ENCODE measurements at regions not wholly inside any gene's neighbourhood (a gene's known extent, or its start where the extent isn't known, plus 50 kb on each side); places are given as distances from the start of the nearest gene placed in this dataset.

DNA sequence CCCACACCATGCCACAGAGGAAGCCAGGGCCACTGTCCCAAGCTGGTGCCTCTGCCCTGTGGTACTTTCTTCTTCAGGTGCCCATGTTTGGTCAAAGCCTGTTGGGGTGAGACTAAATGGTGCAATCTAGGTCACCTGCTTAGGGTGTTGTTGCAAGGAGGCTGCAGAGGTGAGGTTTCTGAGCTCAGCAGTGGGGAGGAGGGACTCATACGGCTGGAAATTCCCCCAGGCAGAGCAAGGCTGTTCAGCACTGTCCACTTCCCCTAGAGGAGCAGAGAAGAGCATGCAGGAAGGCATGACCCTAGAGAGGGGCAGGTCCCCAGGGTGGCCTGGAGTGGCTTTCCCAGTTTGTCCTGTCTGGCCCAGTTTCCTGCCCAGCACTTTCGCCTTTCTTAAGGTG, 211.0 kb downstream of the HAUS1 start:
- H3K4me1 ChIP-seq (ENCODE audit: control insufficient read depth in 1 of 2, insufficient read depth in 2 of 2, low read length in 2 of 2) = no peaks in the 10 kb centered on the region

DNA sequence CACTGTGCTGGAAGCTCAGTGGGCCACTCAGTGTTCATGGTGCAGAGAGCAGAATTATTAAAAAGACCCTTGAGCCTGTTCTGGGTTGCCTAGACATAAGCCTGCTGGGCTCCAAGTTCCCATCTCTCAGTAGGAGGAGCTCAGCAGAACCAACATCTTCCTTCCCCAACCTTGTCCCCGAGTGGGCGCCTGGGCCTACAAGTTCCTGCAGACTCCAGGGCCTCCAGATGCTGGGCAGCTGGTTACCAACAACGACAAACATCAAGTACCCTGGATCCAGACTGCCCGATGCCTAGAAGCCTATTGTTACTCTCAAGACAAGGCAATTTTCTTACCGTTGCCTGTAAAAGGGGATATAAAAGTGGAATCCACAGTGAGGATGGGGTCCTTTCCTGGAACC, 214.2 kb downstream of the HAUS1 start:
- Histone ChIP-seq H3K27ac (ENCODE audit: low read depth, low read length) (no peak overlapping the region), H3K36me3 (ENCODE audit: control insufficient read depth in 1 of 2, insufficient read depth in 2 of 2, low read length in 2 of 2) (no peaks in the 10 kb centered on the region), H3K4me1 (ENCODE audit: control insufficient read depth in 1 of 2, insufficient read depth in 2 of 2, low read length in 2 of 2) (no peaks in the 10 kb centered on the region), H3K9me3 (ENCODE audit: control insufficient read depth in 1 of 2, low read length in 2 of 2) (no peaks in the 10 kb centered on the region), H3K9ac (ENCODE audit: low read depth in 1 of 2, low read length in 2 of 2) (no peak overlapping the region), H3K27me3 (ENCODE audit: control insufficient read depth in 1 of 2, insufficient read depth in 2 of 2, low read length in 2 of 2) (no peaks in the 10 kb centered on the region), H3K4me3 (ENCODE audit: low read depth in 1 of 2, low read length in 2 of 2) (no peak overlapping the region)

More for the DNA sequence above, 211.0 kb downstream of the HAUS1 start:
- Histone ChIP-seq H3K4me3 (ENCODE audit: low read depth in 1 of 2, low read length in 2 of 2) (no peak overlapping the region), H3K27ac (ENCODE audit: low read depth, low read length) (no peak overlapping the region), H3K9ac (ENCODE audit: low read depth in 1 of 2, low read length in 2 of 2) (no peak overlapping the region), H3K36me3 (ENCODE audit: control insufficient read depth in 1 of 2, insufficient read depth in 2 of 2, low read length in 2 of 2) (no peaks in the 10 kb centered on the region), H3K27me3 (ENCODE audit: control insufficient read depth in 1 of 2, insufficient read depth in 2 of 2, low read length in 2 of 2) (no peaks in the 10 kb centered on the region), H3K9me3 (ENCODE audit: control insufficient read depth in 1 of 2, low read length in 2 of 2) (no peaks in the 10 kb centered on the region)

DNA sequence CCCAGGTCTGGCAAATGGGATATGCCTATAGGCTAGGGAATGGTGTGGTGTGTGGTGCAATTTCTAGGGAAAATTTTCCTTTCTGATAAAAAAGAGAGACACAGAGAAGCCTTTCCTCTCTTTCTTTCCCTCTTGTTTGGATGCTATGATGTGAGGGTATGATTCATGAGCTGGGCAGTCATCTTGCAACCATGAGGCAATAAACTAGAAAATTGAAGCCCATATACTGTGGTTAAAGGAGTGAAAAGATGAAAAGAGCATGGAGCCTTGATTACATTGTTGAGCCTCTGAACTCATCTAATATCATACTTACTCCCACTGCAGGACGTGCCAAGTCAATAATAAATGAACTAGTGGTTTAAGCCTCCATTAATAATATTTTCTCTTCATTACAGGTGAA, 215.6 kb downstream of the HAUS1 start:
- Histone ChIP-seq H3K27me3 (ENCODE audit: control insufficient read depth in 1 of 2, insufficient read depth in 2 of 2, low read length in 2 of 2) (no peaks in the 10 kb centered on the region), H3K4me1 (ENCODE audit: control insufficient read depth in 1 of 2, insufficient read depth in 2 of 2, low read length in 2 of 2) (no peaks in the 10 kb centered on the region), H3K27ac (ENCODE audit: low read depth, low read length) (no peak overlapping the region), H3K9ac (ENCODE audit: low read depth in 1 of 2, low read length in 2 of 2) (no peak overlapping the region), H3K9me3 (ENCODE audit: control insufficient read depth in 1 of 2, low read length in 2 of 2) (no peaks in the 10 kb centered on the region), H3K36me3 (ENCODE audit: control insufficient read depth in 1 of 2, insufficient read depth in 2 of 2, low read length in 2 of 2) (no peaks in the 10 kb centered on the region), H3K4me3 (ENCODE audit: low read depth in 1 of 2, low read length in 2 of 2) (no peak overlapping the region)

DNA sequence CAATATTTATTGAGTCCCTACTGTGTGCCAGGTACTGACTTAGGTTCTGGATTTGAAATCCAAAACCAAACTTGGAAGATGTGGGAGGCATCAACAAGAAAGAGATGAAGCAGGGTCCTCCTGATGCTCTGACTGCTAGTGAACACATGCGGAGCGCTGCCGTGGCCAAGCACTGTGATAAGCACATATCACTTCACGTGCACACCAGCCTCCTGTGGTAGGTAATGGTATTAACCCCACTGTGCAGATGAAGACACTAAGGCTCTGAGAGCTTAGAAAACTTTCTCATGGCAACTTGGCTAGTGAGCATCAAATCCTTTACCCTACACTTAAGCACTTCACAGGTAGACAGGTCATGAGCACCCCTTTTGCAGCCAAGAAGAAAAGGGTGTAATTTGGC, 216.1 kb downstream of the HAUS1 start:
- Histone ChIP-seq H3K9ac (ENCODE audit: low read depth in 1 of 2, low read length in 2 of 2) (no peak overlapping the region), H3K36me3 (ENCODE audit: control insufficient read depth in 1 of 2, insufficient read depth in 2 of 2, low read length in 2 of 2) (no peaks in the 10 kb centered on the region), H3K4me1 (ENCODE audit: control insufficient read depth in 1 of 2, insufficient read depth in 2 of 2, low read length in 2 of 2) (no peaks in the 10 kb centered on the region), H3K27ac (ENCODE audit: low read depth, low read length) (no peak overlapping the region), H3K9me3 (ENCODE audit: control insufficient read depth in 1 of 2, low read length in 2 of 2) (no peaks in the 10 kb centered on the region), H3K27me3 (ENCODE audit: control insufficient read depth in 1 of 2, insufficient read depth in 2 of 2, low read length in 2 of 2) (no peaks in the 10 kb centered on the region), H3K4me3 (ENCODE audit: low read depth in 1 of 2, low read length in 2 of 2) (no peak overlapping the region)

DNA sequence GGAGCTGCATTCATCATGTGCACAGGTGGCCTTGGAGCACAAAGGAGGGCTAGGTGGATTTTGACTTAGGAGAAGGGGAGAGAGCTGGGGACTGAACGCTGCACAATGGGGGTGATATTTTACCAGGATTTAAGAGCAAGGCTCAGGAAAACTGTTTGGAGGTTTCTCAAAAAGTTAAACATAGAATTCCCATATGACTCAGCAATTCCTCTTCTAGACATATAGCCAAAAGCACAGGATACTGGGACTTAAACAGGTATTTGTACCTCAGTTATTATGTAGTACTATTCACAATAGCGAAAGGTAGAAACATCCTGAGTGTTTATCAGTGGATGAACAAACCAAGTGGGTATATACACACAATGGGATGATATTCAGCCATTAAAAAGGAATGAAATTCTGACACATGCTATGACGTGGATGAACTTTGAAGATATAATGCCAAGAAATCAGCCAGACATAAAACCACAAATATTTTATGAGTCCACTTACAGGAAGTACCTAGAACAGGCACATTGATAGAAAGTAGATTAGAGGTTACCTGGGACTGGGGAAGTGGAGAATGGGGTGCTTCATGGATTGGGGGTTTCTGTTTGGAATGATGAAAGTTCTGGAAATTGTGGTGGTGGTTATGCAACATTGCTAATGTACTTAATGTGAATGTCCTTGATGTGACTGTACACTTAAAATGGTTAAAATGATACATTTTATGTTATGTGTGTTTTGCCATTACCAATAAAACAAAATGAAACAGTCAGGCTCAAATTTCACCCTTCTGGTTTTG, 216.9 kb downstream of the HAUS1 start:
- H3K27me3 ChIP-seq (ENCODE audit: control insufficient read depth in 1 of 2, insufficient read depth in 2 of 2, low read length in 2 of 2) = no peaks in the 10 kb centered on the region
- H3K27ac ChIP-seq (ENCODE audit: low read depth, low read length) = no peak overlapping the region
- H3K9me3 ChIP-seq (ENCODE audit: control insufficient read depth in 1 of 2, low read length in 2 of 2) = no peaks in the 10 kb centered on the region
- no peak overlapping the region for H3K9ac ChIP-seq (ENCODE audit: low read depth in 1 of 2, low read length in 2 of 2)
- no peaks in the 10 kb centered on the region for H3K4me1 ChIP-seq (ENCODE audit: control insufficient read depth in 1 of 2, insufficient read depth in 2 of 2, low read length in 2 of 2)
- no peaks in the 10 kb centered on the region for H3K36me3 ChIP-seq (ENCODE audit: control insufficient read depth in 1 of 2, insufficient read depth in 2 of 2, low read length in 2 of 2)
- H3K4me3 ChIP-seq (ENCODE audit: low read depth in 1 of 2, low read length in 2 of 2) = no peak overlapping the region

DNA sequence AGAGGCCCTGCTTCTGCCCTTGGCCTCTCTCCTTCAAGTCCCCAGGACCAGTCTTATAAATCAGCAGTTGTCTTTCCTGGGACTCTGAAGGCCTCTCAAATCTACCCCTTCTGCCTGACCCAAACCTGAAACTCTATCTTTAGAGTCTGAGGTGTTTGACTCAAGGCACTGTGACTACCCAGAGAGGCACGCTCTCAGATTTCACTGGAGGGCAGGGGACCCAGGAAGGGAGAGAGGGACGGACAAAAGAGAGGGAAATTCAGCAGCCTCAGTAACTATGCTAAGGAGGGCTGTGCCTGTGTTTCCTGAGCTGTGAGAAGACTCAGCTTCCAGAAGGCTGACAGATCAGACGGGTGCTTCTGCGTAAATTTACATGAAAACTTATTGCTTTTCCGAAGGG, 217.8 kb downstream of the HAUS1 start:
- Histone ChIP-seq H3K4me1 (ENCODE audit: control insufficient read depth in 1 of 2, insufficient read depth in 2 of 2, low read length in 2 of 2) (no peaks in the 10 kb centered on the region), H3K27ac (ENCODE audit: low read depth, low read length) (no peak overlapping the region), H3K4me3 (ENCODE audit: low read depth in 1 of 2, low read length in 2 of 2) (no peak overlapping the region), H3K9ac (ENCODE audit: low read depth in 1 of 2, low read length in 2 of 2) (no peak overlapping the region), H3K27me3 (ENCODE audit: control insufficient read depth in 1 of 2, insufficient read depth in 2 of 2, low read length in 2 of 2) (no peaks in the 10 kb centered on the region), H3K36me3 (ENCODE audit: control insufficient read depth in 1 of 2, insufficient read depth in 2 of 2, low read length in 2 of 2) (no peaks in the 10 kb centered on the region), H3K9me3 (ENCODE audit: control insufficient read depth in 1 of 2, low read length in 2 of 2) (no peaks in the 10 kb centered on the region)

DNA sequence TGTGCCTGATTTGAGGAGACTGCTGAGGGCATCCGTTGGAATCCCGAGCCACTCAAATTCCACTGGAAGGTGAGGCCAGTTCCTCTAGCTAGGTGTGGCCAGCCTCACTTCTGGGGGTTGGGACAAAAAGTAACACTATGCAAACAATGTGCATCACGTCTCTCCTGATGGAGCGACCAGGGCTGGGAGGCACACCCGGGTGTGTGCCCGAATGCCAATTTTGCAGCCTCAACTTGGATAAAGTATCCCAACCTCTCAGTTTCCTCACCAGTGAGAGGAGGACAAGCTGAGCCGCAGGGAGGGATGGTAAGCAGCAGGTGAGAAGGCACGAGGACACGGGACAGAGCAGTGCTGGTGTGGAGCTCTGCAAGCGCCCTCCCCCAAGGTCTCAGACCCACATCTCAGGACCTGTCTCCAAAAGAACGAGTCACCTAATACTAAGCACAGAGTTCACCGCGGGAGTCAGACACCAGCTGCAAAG, 218.3 kb downstream of the HAUS1 start:
- Histone ChIP-seq H3K9me3 (ENCODE audit: control insufficient read depth in 1 of 2, low read length in 2 of 2) (no peaks in the 10 kb centered on the region), H3K9ac (ENCODE audit: low read depth in 1 of 2, low read length in 2 of 2) (no peak overlapping the region), H3K27ac (ENCODE audit: low read depth, low read length) (no peak overlapping the region), H3K36me3 (ENCODE audit: control insufficient read depth in 1 of 2, insufficient read depth in 2 of 2, low read length in 2 of 2) (no peaks in the 10 kb centered on the region), H3K27me3 (ENCODE audit: control insufficient read depth in 1 of 2, insufficient read depth in 2 of 2, low read length in 2 of 2) (no peaks in the 10 kb centered on the region), H3K4me3 (ENCODE audit: low read depth in 1 of 2, low read length in 2 of 2) (no peak overlapping the region), H3K4me1 (ENCODE audit: control insufficient read depth in 1 of 2, insufficient read depth in 2 of 2, low read length in 2 of 2) (no peaks in the 10 kb centered on the region)

DNA sequence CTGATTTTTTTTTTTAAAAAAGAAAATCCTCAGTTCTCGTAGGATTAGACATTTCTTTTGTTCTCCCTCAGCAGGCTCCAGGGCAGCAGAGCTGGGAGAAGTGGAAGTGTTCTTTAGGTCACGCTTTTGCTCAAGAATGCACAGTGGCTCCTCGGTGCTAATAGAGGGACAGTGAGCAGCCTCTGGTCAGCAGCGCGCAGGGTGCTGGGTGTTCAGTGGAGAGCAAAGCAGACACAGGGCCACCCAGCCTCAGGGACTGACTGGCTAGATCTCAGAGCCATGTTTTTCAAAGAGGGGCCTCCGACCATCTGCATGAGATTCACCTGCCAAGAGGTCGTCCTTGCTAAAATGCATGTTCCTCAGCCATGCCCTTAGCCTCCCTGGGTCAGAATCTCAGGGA, 218.8 kb downstream of the HAUS1 start:
- no peak overlapping the region for H3K27ac ChIP-seq (ENCODE audit: low read depth, low read length)
- no peak overlapping the region for H3K9ac ChIP-seq (ENCODE audit: low read depth in 1 of 2, low read length in 2 of 2)
- H3K36me3 ChIP-seq (ENCODE audit: control insufficient read depth in 1 of 2, insufficient read depth in 2 of 2, low read length in 2 of 2) = no peaks in the 10 kb centered on the region
- no peak overlapping the region for H3K4me3 ChIP-seq (ENCODE audit: low read depth in 1 of 2, low read length in 2 of 2)
- no peaks in the 10 kb centered on the region for H3K27me3 ChIP-seq (ENCODE audit: control insufficient read depth in 1 of 2, insufficient read depth in 2 of 2, low read length in 2 of 2)
- H3K9me3 ChIP-seq (ENCODE audit: control insufficient read depth in 1 of 2, low read length in 2 of 2) = no peaks in the 10 kb centered on the region
- no peaks in the 10 kb centered on the region for H3K4me1 ChIP-seq (ENCODE audit: control insufficient read depth in 1 of 2, insufficient read depth in 2 of 2, low read length in 2 of 2)

DNA sequence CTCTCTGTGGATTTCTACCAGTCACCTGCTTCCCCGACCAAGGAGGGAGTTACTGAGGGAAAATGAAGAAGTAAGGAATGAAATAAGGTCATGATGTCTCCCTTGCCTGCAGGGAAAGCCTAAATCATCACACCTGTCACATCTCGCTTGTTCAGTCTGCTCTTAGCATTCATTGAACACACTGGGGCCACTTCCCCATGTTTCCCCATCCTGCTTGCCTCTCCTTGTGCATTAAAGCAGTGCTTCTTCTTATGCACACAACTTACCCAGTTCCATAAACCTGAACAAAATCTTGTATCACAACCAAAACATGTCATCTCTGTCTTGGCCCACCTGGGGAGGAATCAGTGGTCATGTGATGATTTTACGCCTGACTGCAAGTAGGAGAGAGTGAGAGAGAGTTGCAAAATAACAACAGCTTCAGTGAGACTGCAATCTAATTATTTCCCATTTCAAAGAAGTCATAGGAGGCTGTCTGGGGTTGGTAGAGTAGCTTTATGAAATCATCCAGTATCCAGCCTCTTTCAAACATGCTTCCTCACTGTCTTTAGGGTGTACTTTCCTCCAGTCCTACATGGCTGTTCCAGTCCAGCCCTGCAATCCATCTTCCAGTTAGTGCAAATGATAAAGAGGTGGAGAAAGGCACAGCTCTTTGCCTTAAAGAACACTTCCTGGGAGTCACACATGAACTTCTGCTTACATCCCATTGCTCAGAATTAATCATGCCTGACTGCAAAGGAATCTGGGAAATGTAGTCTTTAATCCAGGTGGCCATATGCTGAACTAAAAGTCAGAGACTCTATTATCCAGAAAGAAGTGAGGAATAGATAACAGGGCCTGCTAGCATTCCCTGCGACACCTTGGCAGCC, 220.1 kb downstream of the HAUS1 start:
- H3K9me3 ChIP-seq (ENCODE audit: control insufficient read depth in 1 of 2, low read length in 2 of 2) = no peaks in the 10 kb centered on the region
- H3K4me1 ChIP-seq (ENCODE audit: control insufficient read depth in 1 of 2, insufficient read depth in 2 of 2, low read length in 2 of 2) = no peaks in the 10 kb centered on the region
- no peaks in the 10 kb centered on the region for H3K27me3 ChIP-seq (ENCODE audit: control insufficient read depth in 1 of 2, insufficient read depth in 2 of 2, low read length in 2 of 2)
- no peak overlapping the region for H3K9ac ChIP-seq (ENCODE audit: low read depth in 1 of 2, low read length in 2 of 2)
- H3K36me3 ChIP-seq (ENCODE audit: control insufficient read depth in 1 of 2, insufficient read depth in 2 of 2, low read length in 2 of 2) = no peaks in the 10 kb centered on the region
- H3K27ac ChIP-seq (ENCODE audit: low read depth, low read length) = no peak overlapping the region
- no peak overlapping the region for H3K4me3 ChIP-seq (ENCODE audit: low read depth in 1 of 2, low read length in 2 of 2)

DNA sequence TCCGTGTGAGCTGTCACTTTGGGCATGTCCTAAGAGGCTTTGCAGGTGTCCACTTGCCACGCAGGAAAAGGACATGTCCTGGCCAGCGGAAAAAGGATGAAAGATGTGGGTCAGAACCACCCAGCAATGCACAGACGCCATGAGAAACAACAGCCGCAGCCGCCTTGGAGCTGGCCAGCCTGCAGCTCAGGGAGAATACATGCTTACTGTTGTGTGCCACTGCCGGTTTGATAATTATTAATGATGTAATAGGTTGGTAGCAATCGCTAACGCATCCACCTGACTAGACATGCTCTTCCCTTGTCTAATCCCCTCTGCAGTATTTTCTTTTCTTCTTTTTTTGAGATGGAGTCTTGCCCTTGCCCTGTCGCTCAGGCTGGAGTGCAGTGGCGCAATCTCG, 221.7 kb downstream of the HAUS1 start:
- no peak overlapping the region for H3K4me3 ChIP-seq (ENCODE audit: low read depth in 1 of 2, low read length in 2 of 2)
- H3K9me3 ChIP-seq (ENCODE audit: control insufficient read depth in 1 of 2, low read length in 2 of 2) = no peaks in the 10 kb centered on the region
- H3K9ac ChIP-seq (ENCODE audit: low read depth in 1 of 2, low read length in 2 of 2) = no peak overlapping the region

More for the DNA sequence above, 221.7 kb downstream of the HAUS1 start:
- Histone ChIP-seq H3K27ac (ENCODE audit: low read depth, low read length) (no peak overlapping the region), H3K27me3 (ENCODE audit: control insufficient read depth in 1 of 2, insufficient read depth in 2 of 2, low read length in 2 of 2) (no peaks in the 10 kb centered on the region), H3K4me1 (ENCODE audit: control insufficient read depth in 1 of 2, insufficient read depth in 2 of 2, low read length in 2 of 2) (no peaks in the 10 kb centered on the region), H3K36me3 (ENCODE audit: control insufficient read depth in 1 of 2, insufficient read depth in 2 of 2, low read length in 2 of 2) (no peaks in the 10 kb centered on the region)

Measured in duodenal mucosa (tissue), 2 donors.